ENCODE measurements at regions not wholly inside any gene's neighbourhood (a gene's known extent, or its start where the extent isn't known, plus 50 kb on each side); places are given as distances from the start of the nearest gene placed in this dataset.

- TF ChIP-seq SUZ12 (IDR thresholded peaks at IDR 0.05): no peak
- TF ChIP-seq ELF4 (IDR thresholded peaks at IDR 0.05): no peak
- TF ChIP-seq L3MBTL2 (conservative IDR thresholded peaks at IDR 0.05): no peak
- TF ChIP-seq FOXA1 (IDR thresholded peaks at IDR 0.05): no peak
- no peak for TF ChIP-seq ZNF384 (IDR thresholded peaks at IDR 0.05)
- TF ChIP-seq LEF1 (IDR thresholded peaks at IDR 0.05; ENCODE audit: borderline replicate concordance): no peak
- no peak for TF ChIP-seq FOXK2 (IDR thresholded peaks at IDR 0.05)
- TF ChIP-seq FOXM1 (IDR thresholded peaks at IDR 0.05; ENCODE audit: borderline replicate concordance): no peak
- no peak for TF ChIP-seq HDGF (IDR thresholded peaks at IDR 0.05; ENCODE audit: borderline replicate concordance)
- TF ChIP-seq SP1 (IDR thresholded peaks at IDR 0.05): no peak
- TF ChIP-seq CTBP1 (IDR thresholded peaks at IDR 0.05; ENCODE audit: borderline replicate concordance): no peak
- TF ChIP-seq ARNT (IDR thresholded peaks at IDR 0.05): no peak
- TF ChIP-seq NFRKB (IDR thresholded peaks at IDR 0.05): no peak
- TF ChIP-seq TARDBP (IDR thresholded peaks at IDR 0.05): no peak
Measured at GRCh38 chr14:38592764-38593442, 337.0 kb upstream of the CLEC14A start.
